GM06990 (cell line): ENCODE measurements at regions not wholly inside any gene's neighbourhood (a gene's known extent, or its start where the extent isn't known, plus 50 kb on each side); places are given as distances from the start of the nearest gene placed in this dataset.

Source experiments
- DNase-seq: peaks from one replicate; pipeline ENCODE4 v3.0.0-alpha.2; 2011; ENCODE audit not compliant: insufficient read length; ENCODE audit errors: extremely low read depth
- H3K27me3 ChIP-seq: replicated peaks from 2 replicates; pipeline ENCODE4 v1.6.0; 2011; ENCODE audit warnings: low read length; ENCODE audit not compliant: control insufficient read depth, insufficient read depth
- H3K36me3 ChIP-seq: 2 replicates; pipeline ENCODE4 v1.5.1; 2011; ENCODE audit warnings: low read length; ENCODE audit not compliant: control insufficient read depth, insufficient read depth
- H3K4me3 ChIP-seq: replicated peaks from 2 replicates; pipeline ENCODE4 v1.5.1; 2011; ENCODE audit warnings: low read depth, mild to moderate bottlenecking, control low read depth, low read length
- TF ChIP-seq, protein P1 (sequence below): IDR thresholded peaks from 2 replicates; pipeline ENCODE4 v1.5.1; 2011; ENCODE audit warnings: low read length, control low read depth, mild to moderate bottlenecking, inconsistent platforms; ENCODE audit not compliant: insufficient read depth, poor library complexity, severe bottlenecking

DNA sequence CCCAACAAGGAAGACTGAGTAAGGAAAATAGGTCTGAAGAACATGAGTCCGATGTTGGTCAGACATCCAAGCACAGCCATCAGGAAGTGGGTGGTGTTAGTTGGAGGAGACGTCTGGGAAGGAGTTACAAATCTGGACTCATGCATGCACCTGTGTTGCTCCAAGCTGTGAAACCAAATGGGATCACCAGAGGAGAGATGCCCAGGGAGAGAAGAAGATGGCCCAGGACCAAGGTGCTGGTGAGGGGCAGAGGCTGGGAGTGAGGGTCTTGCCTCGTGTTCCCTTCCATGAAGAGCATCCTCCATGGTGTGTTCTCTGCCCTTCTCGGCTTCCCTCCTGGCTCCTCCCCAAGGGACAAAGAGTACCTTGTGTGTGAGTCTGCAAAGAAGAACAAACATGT lies 405.6 kb downstream of the NPHP4 start:
- DNase-seq = no peak
- H3K27me3 ChIP-seq = no peaks in the 10 kb centered on the region
- no peaks in the 10 kb centered on the region for H3K36me3 ChIP-seq
- TF ChIP-seq, protein P1, sequence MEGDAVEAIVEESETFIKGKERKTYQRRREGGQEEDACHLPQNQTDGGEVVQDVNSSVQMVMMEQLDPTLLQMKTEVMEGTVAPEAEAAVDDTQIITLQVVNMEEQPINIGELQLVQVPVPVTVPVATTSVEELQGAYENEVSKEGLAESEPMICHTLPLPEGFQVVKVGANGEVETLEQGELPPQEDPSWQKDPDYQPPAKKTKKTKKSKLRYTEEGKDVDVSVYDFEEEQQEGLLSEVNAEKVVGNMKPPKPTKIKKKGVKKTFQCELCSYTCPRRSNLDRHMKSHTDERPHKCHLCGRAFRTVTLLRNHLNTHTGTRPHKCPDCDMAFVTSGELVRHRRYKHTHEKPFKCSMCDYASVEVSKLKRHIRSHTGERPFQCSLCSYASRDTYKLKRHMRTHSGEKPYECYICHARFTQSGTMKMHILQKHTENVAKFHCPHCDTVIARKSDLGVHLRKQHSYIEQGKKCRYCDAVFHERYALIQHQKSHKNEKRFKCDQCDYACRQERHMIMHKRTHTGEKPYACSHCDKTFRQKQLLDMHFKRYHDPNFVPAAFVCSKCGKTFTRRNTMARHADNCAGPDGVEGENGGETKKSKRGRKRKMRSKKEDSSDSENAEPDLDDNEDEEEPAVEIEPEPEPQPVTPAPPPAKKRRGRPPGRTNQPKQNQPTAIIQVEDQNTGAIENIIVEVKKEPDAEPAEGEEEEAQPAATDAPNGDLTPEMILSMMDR = no peak
- H3K4me3 ChIP-seq = no peak overlapping the region

DNA sequence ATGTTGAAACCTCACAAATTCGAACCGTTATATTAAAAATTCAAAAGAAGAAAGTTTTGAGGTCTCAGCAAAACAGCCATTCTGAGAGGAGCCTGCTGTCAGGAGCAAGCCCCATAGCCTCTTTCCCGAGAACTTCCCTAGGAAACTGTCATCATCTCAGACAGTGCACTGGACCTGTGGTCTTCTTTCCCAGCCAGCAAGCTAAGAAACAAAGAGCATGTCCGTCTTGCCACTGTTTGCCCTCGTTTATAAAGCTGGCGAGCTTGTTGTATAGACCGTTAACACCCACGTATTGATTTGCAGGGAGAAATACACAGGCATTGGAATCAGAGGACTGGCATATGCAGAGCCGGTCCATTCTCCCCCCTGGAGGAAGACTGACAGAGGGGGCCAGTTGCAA lies 407.0 kb downstream of the NPHP4 start:
- H3K36me3 ChIP-seq = no peaks in the 10 kb centered on the region
- H3K4me3 ChIP-seq = no peak overlapping the region
- H3K27me3 ChIP-seq = no peaks in the 10 kb centered on the region
- no peak for DNase-seq
- TF ChIP-seq, protein P1 = no peak

DNA sequence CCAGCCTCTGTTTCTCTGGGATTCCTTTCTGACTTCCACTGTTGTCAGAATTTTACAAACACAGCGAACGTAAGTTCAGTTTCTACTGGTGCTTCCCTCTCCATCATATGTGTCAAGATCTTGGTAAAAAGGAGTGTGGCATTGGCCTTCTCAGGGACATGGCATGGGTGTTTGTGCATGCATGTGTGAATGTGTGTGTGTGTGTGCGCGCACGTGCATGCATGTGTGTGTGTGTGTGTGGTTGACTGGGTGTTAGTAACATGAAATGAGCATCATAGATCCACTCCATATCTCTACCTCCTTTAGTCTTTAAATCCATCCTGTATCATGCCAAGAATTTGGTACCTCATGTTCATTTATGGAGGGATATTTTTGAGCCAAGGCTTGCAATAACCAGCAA lies 411.3 kb downstream of the NPHP4 start:
- no peaks in the 10 kb centered on the region for H3K36me3 ChIP-seq
- no peaks in the 10 kb centered on the region for H3K27me3 ChIP-seq
- H3K4me3 ChIP-seq = no peak overlapping the region
- no peak for DNase-seq
- TF ChIP-seq, protein P1 = no peak

DNA sequence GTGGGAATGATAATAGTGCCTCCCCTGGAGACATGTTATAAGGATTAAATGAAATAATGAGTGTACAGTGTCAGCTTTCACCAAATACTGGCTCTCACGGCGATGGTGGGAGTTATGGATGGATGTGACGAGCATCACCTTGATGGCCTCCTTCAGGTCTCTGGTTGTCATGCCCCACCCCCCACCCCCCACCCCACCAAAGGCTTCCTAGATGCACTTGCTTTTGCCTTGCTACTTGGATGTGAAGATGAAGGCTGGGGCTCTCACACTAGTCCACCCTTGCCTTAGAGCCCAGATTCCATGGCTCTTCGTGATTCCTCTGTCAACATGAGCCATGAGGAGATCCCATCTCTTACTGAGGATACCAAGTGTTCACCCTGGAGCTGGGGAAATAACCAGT lies 412.3 kb downstream of the NPHP4 start:
- no peak for DNase-seq
- no peaks in the 10 kb centered on the region for H3K36me3 ChIP-seq
- no peaks in the 10 kb centered on the region for H3K27me3 ChIP-seq
- H3K4me3 ChIP-seq = no peak overlapping the region
- TF ChIP-seq, protein P1 = no peak

DNA sequence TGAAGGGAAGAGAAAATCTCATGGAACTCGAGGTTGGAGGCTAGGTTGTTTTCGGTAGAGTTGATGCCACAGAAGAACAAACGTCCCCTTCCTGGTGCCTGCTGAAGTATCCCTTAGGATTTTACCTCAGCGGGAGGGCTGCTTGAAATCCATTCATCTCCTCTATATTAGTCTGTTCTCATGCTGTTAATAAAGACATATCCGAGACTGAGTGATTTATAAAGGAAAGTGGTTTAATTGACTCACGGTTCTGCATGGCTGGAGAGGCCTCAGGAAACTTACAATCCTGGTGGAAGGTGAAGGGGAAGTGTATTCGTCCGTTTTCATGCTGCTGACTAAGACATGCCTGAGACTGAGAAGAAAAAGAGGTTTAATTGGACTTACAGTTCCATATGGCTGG lies 413.5 kb downstream of the NPHP4 start:
- H3K4me3 ChIP-seq = no peak overlapping the region
- DNase-seq = no peak
- H3K36me3 ChIP-seq = no peaks in the 10 kb centered on the region
- no peaks in the 10 kb centered on the region for H3K27me3 ChIP-seq
- TF ChIP-seq, protein P1 = no peak

DNA sequence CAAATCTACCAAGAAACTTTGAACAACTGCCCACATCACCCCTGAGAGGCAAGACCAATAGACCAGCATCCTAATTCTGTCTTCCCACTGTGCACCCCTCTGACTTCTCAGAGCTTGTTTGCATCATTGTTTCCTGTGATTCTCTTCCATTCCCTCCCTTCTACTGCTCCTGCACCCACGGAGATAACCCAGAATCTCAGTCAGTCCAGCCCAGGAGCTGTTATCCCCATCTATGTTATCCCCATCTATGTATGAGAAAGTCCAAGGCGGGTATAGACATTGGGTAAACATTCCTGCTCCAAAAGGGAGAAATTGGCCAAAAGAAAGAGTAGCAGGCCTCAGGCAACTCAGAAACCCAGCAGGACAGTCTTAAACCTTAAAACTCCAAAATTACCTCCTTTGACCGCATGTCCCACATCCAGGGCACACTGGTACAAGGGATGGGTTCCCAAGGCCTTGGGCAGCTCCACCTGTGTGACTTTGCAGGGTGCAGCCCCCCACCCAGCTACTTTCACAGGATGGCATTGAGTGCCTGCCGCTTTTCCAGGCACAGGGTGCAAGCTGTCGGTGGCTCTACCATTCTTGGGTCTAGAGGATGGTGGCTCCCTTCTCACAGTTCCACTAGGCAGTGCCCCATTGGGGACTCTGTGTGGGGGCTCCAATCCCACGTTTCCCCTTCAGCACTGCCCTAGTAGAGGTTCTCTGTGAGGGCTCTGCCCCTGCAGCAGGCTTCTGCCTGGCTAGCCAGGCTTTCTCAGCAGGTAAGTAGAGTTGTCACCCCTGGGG lies 414.8 kb downstream of the NPHP4 start:
- Histone ChIP-seq H3K27me3 (no peaks in the 10 kb centered on the region), H3K4me3 (no peak overlapping the region), H3K36me3 (no peaks in the 10 kb centered on the region)
- no peak for DNase-seq
- TF ChIP-seq, protein P1 = no peak
